Suprapubic skin (tissue), 4 donors: ENCODE measurements at regions not wholly inside any gene's neighbourhood (a gene's known extent, or its start where the extent isn't known, plus 50 kb on each side); places are given as distances from the start of the nearest gene placed in this dataset.
"Not testable (repeated sequence)": the region's sequence is repeated elsewhere in the genome, so short reads cannot be mapped to it uniquely, and the experiment has no call there.

Experiments
- DNase-seq, 2 donors: peaks; one replicate each; pipeline ENCODE4 v3.0.0-alpha.2; 2019; ENCODE audit warnings: low spot score in 2 of 2
- H3K27ac ChIP-seq: fragments of 200-600 bp; sonication (generic); one replicate; pipeline ENCODE4 v1.5.1; 2019
- H3K27me3 ChIP-seq: fragments of 200-600 bp; sonication (generic); one replicate; pipeline ENCODE4 v1.5.1; 2019
- H3K36me3 ChIP-seq: fragments of 200-600 bp; sonication (generic); one replicate; pipeline ENCODE4 v1.5.1; 2019
- H3K4me1 ChIP-seq: fragments of 200-600 bp; sonication (generic); one replicate; pipeline ENCODE4 v1.5.1; 2019
- H3K4me3 ChIP-seq: fragments of 200-600 bp; sonication (generic); one replicate; pipeline ENCODE4 v1.5.1; 2019; ENCODE audit warnings: mild to moderate bottlenecking
- H3K9me3 ChIP-seq: fragments of 200-600 bp; sonication (generic); one replicate; pipeline ENCODE4 v1.5.1; 2019
- CTCF ChIP-seq, 2 donors: fragments of 200-600 bp in 1 of 2; fragments of 450-650 bp in 1 of 2; sonication (generic) in 1 of 2; IDR thresholded peaks; one replicate each; pipeline ENCODE4 v1.5.1; 2016 to 2019; ENCODE audit warnings: antibody characterized with exemption in 2 of 2, mild to moderate bottlenecking in 1 of 2, moderate library complexity in 1 of 2
- EP300 ChIP-seq: sonication (generic); formaldehyde crosslinking; IDR thresholded peaks from one replicate; pipeline ENCODE4 v1.6.1; 2017; ENCODE audit warnings: antibody characterized with exemption
- POLR2A ChIP-seq, 2 donors: fragments of 450-650 bp; IDR thresholded peaks; one replicate each; pipeline ENCODE4 v1.6.1; 2017; ENCODE audit warnings: antibody characterized with exemption in 2 of 2, mild to moderate bottlenecking in 2 of 2, moderate library complexity in 2 of 2
- POLR2AphosphoS5 ChIP-seq, 3 donors: sonication (generic); formaldehyde crosslinking; IDR thresholded peaks; one replicate each; pipeline ENCODE4 v1.6.1; 2017; ENCODE audit warnings: antibody characterized with exemption in 3 of 3
- WGBS: methylation state at CpG from one replicate; pipeline ENCODE4 v1.1.5; 2018; 5-methylcytosine and 5-hydroxymethylcytosine counted together

GRCh38 chr2:220756653-220757052 is 815.5 kb downstream of the EPHA4 start:
- Histone ChIP-seq H3K36me3 (no peaks in the 10 kb centered on the region), H3K4me3 (no peak overlapping the region), H3K4me1 (no peaks in the 10 kb centered on the region), H3K27ac (no peak overlapping the region), H3K9me3 (no peaks in the 10 kb centered on the region), H3K27me3 (no peaks in the 10 kb centered on the region)
- no peak for DNase-seq
- TF ChIP-seq POLR2AphosphoS5 (IDR thresholded peaks at IDR 0.05), result no peak
- TF ChIP-seq CTCF (IDR thresholded peaks at IDR 0.05), result no peak
- no peak for TF ChIP-seq POLR2A (IDR thresholded peaks at IDR 0.05)
- no peak for TF ChIP-seq EP300
- WGBS, result 86% methylated on average over 6 of the region's 6 CpGs

GRCh38 chr2:220758376-220758775 is 813.7 kb downstream of the EPHA4 start:
- H3K4me1 ChIP-seq, H3K9me3 ChIP-seq, H3K4me3 ChIP-seq, DNase-seq, H3K27me3 ChIP-seq, H3K36me3 ChIP-seq, H3K27ac ChIP-seq: not testable (repeated sequence)
- 96% methylated on average over 5 of the region's 5 CpGs for WGBS

GRCh38 chr2:220764171-220764570 is 807.9 kb downstream of the EPHA4 start:
- DNase-seq, result no peak
- Histone ChIP-seq H3K27ac (no peak overlapping the region), H3K4me3 (no peak overlapping the region), H3K27me3 (no peaks in the 10 kb centered on the region), H3K9me3 (no peaks in the 10 kb centered on the region), H3K4me1 (no peaks in the 10 kb centered on the region), H3K36me3 (no peaks in the 10 kb centered on the region)
- TF ChIP-seq CTCF (IDR thresholded peaks at IDR 0.05) (no peak), EP300 (no peak), POLR2AphosphoS5 (IDR thresholded peaks at IDR 0.05) (no peak)
- WGBS, result 63% methylated on average over 5 of the region's 5 CpGs

GRCh38 chr2:220767591-220768255 is 804.4 kb downstream of the EPHA4 start:
- TF ChIP-seq POLR2A (IDR thresholded peaks at IDR 0.05) (no peak), EP300 (no peak), CTCF (IDR thresholded peaks at IDR 0.05) (no peak), POLR2AphosphoS5 (IDR thresholded peaks at IDR 0.05) (no peak)

GRCh38 chr2:220775856-220776488 is 796.1 kb downstream of the EPHA4 start:
- H3K4me1 ChIP-seq, result peaks cover 9% of the 10 kb centered on the region
- no peak for DNase-seq
- WGBS, result 68% methylated on average over 2 of the region's 2 CpGs
- TF ChIP-seq CTCF (IDR thresholded peaks at IDR 0.05), result no peak
- no peak for TF ChIP-seq POLR2A (IDR thresholded peaks at IDR 0.05)
- no peak for TF ChIP-seq EP300
- no peak for TF ChIP-seq POLR2AphosphoS5 (IDR thresholded peaks at IDR 0.05)
- H3K27me3 ChIP-seq, result no peaks in the 10 kb centered on the region
- H3K27ac ChIP-seq, result no peak overlapping the region
- no peaks in the 10 kb centered on the region for H3K36me3 ChIP-seq
- no peak overlapping the region for H3K4me3 ChIP-seq
- no peaks in the 10 kb centered on the region for H3K9me3 ChIP-seq

More at GRCh38 chr2:220767591-220768255, 804.4 kb downstream of the EPHA4 start:
- no peaks in the 10 kb centered on the region for H3K27me3 ChIP-seq
- WGBS, result 63% methylated on average over 3 of the region's 3 CpGs
- no peaks in the 10 kb centered on the region for H3K4me1 ChIP-seq
- H3K4me3 ChIP-seq, result no peak overlapping the region
- no peak overlapping the region for H3K27ac ChIP-seq
- no peaks in the 10 kb centered on the region for H3K36me3 ChIP-seq
- no peak for DNase-seq
- no peaks in the 10 kb centered on the region for H3K9me3 ChIP-seq

- not testable (repeated sequence) for DNase-seq, H3K27ac ChIP-seq, H3K4me1 ChIP-seq, H3K36me3 ChIP-seq, H3K27me3 ChIP-seq, H3K9me3 ChIP-seq, H3K4me3 ChIP-seq
Measured at GRCh38 chr2:220779076-220779475, 793.0 kb downstream of the EPHA4 start.
